ENCODE measurements at regions not wholly inside any gene's neighbourhood (a gene's known extent, or its start where the extent isn't known, plus 50 kb on each side); places are given as distances from the start of the nearest gene placed in this dataset.

GRCh38 chr5:33075731-33076130 is 364.6 kb downstream of the NPR3 start:
- no peak overlapping the region for H3K27ac ChIP-seq (ENCODE audit: insufficient read depth, low read depth, low read length)
- no peaks in the 10 kb centered on the region for H3K9me1 ChIP-seq (replicated peaks; ENCODE audit: control insufficient read depth, extremely low read depth, insufficient read depth, low read length)
- ChIA-PET CTCF (no interaction called here), POLR2A (no interaction called here)
- no peak overlapping the region for H3K4me3 ChIP-seq (replicated peaks in 1 of 3; ENCODE audit: insufficient read depth in 1 of 3, low read depth in 1 of 3, low read length in 3 of 3)
- dilution Hi-C loops (cut with MboI; ENCODE audit: extremely low pct_ligation_motif_present, low sequenced_read_pairs), result no loop called here
- FAIRE-seq (no peak), DNase-seq (ENCODE audit: low read depth, low spot score) (no peak)
- intact Hi-C loops (cut with micrococcal nuclease), result no loop called here
- no peaks in the 10 kb centered on the region for H3K79me2 ChIP-seq (ENCODE audit: control insufficient read depth, insufficient read depth, low read length)
- H3K9ac ChIP-seq (replicated peaks; ENCODE audit: extremely low read depth, insufficient read depth, low read length), result no peak overlapping the region
- no peaks in the 10 kb centered on the region for H4K20me1 ChIP-seq (replicated peaks; ENCODE audit: control insufficient read depth, extremely low read depth, insufficient read depth, low read length)
- H2AFZ ChIP-seq (ENCODE audit: low read depth, low read length), result no peak overlapping the region
- TF ChIP-seq POLR2AphosphoS5 (IDR thresholded peaks at IDR 0.05; ENCODE audit: insufficient read depth, low read depth, low read length), result no peak
- no peak for TF ChIP-seq GATA2 (IDR thresholded peaks at IDR 0.05; ENCODE audit: insufficient read depth, insufficient read length, low read depth, low read length)
- no peak for TF ChIP-seq CTCF (IDR thresholded peaks at IDR 0.05; ENCODE audit: extremely low read depth in 1 of 2, insufficient read depth in 1 of 2, low read depth in 1 of 2, low read length in 2 of 2)
- no peak for TF ChIP-seq JUN (IDR thresholded peaks at IDR 0.05; ENCODE audit: borderline replicate concordance, insufficient read depth, insufficient read length, low read depth)
- TF ChIP-seq EZH2 (IDR thresholded peaks at IDR 0.05; ENCODE audit: borderline replicate concordance, low read depth, low read length, severe bottlenecking), result no peak
- TF ChIP-seq POLR2A (IDR thresholded peaks at IDR 0.05; ENCODE audit: low read depth, low read length), result no peak
- TF ChIP-seq MYC (IDR thresholded peaks at IDR 0.05; ENCODE audit: low read depth, low read length), result no peak
- TF ChIP-seq MAX (IDR thresholded peaks at IDR 0.05; ENCODE audit: insufficient read depth, insufficient read length), result no peak
- TF ChIP-seq FOS (IDR thresholded peaks at IDR 0.05; ENCODE audit: borderline replicate concordance, insufficient read depth, low read length), result no peak
- no peak overlapping the region for H3K4me2 ChIP-seq (ENCODE audit: insufficient read depth, low read length)
- BruUV-seq (replicated peaks), result no TSS peak
- H3K36me3 ChIP-seq (ENCODE audit: control insufficient read depth in 2 of 2, extremely low read depth in 1 of 2, insufficient read depth in 2 of 2, low read length in 2 of 2), result no peaks in the 10 kb centered on the region
- no peaks in the 10 kb centered on the region for H3K9me3 ChIP-seq (replicated peaks; ENCODE audit: control insufficient read depth, insufficient read depth, low read length)
- no peaks in the 10 kb centered on the region for H3K4me1 ChIP-seq (ENCODE audit: control insufficient read depth, extremely low read depth, insufficient read depth, low read length)
- H3K27me3 ChIP-seq (ENCODE audit: control insufficient read depth in 2 of 2, insufficient read depth in 2 of 2, low read length in 2 of 2), result peaks cover 0 to 2% of the 10 kb centered on the region in 2 experiments

Measured in endothelial cell of umbilical vein (primary cell).